ENCODE measurements at regions not wholly inside any gene's neighbourhood (a gene's known extent, or its start where the extent isn't known, plus 50 kb on each side); places are given as distances from the start of the nearest gene placed in this dataset.

DNA sequence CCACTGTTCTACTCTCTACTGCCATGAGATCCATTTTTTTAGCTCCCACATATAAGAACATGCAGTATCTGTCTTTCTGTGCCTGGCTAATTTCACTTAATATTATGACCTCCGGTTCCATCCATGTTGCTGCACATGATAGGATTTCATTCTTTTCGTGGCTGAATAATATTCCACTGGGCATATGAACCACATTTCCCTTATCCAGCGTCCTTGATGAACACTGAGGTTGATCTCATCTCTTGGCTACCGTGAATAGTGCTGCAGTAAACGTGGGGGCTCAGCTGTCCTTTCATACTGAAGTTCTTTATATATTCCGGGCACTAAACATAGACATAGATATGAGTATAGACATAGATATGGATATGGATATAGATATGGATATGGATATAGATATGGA, 109.3 kb upstream of the TNRC6C start:
- no peak for FAIRE-seq

DNA sequence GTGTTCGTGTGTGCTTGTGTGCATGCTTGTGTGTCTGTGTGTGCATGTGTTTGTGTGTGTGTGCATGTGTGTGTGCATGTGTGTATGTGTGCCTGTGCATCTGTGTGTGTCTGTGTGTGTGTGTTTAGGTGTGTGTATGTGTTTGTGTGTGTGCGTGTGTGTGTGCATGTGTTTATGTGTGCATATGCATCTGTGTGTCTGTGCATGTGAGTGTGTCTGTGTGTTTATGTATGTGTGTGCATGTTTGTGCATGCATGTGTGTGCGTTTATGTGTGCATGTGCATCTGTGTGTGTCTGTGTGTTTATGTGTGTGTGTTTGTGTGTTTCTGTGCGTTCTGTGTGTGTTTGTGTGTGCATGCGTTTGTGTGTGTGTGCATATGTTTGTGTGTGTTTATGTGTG, 106.6 kb upstream of the TNRC6C start:
- no peak for FAIRE-seq

DNA sequence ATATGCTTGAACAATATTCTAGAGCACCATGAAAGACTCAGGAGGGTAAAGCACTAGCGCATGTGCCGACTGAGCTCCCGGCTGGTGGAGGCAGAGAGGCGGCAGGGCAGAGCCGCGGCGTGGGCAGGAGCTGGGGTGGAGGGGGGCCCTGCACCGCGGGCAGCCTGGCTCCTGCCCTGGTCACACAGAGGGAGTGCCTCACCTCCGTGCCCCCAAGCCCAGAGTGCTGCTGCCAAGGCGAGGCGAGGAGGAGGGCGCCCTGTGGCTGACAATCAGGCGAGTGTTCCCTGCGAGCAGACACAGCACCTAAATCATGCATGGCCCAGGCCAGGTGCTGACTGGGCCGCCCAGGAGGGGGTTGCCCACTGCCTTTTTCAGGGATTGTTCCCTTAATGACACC, 105.8 kb upstream of the TNRC6C start:
- no peak for FAIRE-seq

DNA sequence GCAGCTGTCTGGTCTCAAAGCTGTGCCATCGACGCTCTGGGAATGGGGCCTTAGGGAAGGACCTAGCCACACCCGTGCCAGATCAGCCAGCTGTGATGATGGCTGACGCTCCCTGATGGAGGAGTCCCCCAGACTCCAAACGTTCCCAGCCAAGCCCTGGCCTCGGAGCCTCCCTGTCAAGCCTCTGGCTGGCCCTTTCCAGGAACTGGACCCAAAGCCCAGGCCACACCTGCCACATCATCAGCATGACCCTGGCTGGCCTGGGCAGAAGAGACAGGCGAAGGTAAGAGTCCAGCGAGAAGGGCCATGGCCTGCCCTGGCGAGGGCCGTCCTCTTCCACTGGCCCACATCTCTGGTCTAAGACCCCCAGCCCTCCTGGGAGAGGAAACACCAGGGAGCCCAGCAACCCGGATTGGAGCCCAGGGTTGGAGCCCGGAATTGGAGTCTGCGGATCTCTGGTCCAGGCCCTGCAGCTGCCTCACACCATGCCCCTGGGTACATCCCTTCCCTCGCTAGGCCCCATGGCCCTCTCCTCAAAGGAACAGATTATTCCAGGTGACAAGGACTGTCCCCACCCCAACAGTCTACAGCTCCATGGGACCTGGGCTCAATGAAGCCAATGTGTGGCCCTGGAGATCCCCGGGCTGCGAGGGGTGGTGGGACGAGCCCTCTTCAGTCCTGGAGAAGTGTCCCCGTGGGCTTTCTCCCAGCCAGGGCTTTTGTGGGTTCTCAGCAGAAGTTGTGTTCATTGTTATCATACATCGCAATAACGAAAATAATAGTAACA, 105.1 kb upstream of the TNRC6C start:
- no peak for FAIRE-seq

DNA sequence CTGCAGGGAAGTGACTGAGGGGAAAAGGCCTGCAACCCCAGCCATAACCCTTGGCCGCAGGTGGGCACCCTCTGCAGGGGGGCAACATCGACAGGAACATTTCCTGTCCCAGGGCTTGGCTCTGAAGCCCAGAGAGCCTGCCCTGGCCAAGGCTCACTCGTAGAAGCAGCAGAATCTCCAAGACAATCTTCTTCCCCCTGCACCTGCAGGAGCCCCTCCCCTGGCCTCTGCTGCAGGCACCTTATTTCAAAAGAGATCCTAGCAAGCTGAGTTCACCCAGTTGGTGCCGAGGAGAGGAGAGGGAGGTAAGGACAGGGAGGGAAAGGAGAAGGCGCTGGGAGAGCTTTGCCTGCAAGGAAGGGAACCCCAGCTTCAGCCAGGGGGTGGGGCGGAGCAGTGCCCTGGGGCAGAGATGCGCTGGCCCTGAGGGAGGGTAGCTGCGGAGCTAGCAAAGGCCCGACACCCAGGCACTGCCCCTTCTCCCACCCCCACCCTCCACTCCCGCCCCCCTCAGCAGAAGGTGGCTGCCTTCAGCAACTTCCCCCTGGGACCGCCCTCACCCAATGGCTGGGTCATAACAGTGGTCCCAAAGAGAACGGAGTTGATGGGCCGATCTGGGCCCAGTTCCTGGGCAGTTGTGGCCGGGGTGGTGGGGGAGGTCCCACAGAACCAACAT, 104.3 kb upstream of the TNRC6C start:
- no peak for FAIRE-seq

DNA sequence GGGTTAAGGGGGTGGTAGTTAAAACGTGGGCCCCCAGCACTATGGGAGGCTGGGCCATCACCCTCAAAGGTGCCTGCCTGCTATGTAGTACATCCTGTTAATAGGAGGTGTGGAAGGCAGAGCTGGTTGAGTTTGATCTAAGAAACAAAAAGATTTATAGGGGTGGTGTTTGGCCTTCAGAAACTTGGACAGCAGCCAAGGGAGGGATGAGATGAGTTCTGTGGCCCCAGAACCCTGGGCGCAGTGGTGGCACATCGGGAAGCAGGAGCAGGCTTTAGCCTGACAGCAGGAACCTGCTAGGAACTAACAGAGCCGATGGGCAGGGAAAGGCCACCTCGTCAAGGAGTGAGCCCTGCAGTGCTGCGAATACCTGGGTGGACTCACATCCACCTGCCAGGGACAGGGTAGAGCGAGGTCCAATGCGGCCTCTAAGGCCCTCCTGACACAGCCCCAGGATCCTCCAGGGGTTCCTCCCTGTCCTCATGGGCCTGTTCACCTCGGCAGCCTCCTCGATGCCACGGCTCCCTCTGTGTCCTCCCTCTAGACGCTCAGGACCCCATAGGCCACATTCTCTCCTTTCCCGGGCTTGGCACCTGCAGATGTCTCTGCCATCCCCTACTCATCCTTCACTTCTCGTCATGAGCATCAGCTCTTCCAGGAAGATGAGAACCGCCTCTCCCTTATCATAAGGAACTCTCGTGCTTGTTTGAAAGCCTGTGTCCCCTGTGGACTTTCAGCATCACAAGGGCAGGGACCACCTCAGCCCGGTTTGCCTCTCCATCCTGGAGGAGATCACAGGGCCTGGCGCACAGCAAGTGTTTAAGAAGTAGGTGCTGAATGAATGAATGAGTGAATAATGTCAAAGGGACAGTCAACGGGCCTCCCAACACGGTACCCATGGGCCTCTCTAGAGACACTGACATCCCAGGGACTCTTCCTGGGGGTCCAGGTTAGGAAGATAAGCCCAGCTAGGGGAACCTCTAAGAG, 103.5 kb upstream of the TNRC6C start:
- FAIRE-seq: no peak

DNA sequence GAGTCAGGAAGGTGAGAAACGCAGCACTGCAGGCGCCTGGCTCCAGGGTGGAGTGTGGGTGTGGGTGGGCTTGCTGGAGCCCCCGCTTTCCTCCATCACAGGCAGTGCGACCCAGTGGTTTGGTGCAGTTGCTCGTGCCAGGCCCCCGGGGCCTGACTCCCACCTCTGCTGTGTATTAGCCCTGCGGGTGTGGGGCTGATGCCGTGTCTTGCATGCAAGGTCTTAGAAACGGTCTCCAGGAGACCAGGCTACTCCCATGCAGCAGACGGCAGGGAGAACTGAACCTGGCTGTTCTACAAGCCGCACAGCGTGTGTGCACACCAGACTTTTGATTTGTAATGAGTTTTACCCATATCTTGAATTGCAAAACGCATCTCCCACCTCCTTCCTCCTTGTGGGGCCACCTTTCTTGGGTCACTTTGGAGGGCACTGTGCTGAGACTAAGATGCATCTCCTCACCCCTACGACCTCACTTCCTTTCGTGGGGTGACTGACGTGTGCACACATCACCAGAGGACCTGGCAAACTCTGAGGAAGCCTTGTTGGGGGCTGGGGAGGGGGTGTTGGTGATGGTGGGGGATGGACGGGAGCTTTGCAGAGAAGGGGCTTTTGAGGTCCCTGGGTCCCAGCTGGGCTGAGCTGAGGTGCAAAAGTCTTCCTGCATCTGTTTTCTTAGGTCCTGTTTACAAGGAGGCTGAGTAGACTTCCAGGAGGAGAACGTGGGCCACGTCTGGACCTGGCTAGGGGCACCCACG, 101.8 kb upstream of the TNRC6C start:
- FAIRE-seq: no peak

DNA sequence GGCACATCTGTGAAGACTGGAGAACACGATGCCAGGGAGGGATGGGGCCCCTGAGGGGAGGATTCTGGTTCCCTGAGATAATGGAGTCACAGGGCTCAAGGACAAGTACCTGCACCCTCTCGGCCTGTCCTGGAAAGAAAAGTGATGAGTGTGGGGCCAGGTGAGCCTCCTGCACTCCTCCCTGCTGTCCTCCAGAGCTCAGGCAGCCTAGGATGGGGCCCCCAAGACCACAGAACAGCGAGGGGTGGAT, 101.3 kb upstream of the TNRC6C start:
- FAIRE-seq: no peak

DNA sequence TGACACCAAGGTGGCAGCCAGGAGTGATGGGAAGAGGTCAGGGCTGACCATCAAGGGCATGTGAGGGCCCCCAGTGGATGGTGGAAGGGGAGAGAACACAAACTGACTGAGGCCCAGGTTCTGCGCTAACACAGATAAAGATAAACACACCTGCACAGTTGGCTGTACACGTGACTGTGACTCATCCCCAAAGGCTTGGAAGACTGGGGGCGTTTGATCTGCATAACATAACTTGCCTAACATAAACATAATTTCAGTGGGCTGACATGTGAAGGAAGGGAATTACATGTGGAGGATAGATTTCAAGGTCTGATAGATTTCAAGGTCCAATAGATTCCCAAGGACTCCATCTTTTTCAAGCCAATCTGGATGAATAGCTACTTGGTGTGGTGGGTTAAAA, 100.9 kb upstream of the TNRC6C start:
- no peak for FAIRE-seq

DNA sequence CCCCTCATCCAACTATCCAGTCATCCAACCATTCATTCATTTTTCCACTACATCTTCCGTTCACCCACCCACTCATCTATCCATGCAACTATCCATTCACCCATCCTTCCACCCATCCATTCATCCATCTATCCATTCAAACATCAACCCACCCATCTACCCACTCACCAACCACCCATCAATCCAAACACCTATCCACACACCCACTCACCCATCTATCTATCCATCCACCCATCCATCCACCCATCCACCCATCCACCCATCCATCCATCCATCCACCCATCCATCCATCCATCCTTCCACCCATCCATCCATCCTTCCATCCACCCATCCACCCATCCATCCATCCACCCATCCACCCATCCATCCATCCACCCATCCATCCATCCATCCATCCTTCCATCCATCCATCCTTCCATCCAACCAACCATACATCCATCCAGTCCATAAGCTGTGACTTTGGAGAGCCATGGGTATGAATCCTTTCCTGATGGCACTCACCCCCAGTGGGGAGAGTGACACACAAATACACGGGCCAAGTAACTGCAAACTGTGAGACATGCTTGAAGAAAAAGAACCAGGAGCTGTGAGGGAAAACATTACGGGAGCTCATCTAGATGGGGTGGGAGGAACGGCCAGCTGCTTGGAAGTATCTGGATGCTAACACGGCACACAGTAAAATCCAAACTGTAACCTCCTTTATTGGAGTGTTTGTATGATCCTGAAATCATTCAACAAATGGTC, 100.0 kb upstream of the TNRC6C start:
- FAIRE-seq: no peak

DNA sequence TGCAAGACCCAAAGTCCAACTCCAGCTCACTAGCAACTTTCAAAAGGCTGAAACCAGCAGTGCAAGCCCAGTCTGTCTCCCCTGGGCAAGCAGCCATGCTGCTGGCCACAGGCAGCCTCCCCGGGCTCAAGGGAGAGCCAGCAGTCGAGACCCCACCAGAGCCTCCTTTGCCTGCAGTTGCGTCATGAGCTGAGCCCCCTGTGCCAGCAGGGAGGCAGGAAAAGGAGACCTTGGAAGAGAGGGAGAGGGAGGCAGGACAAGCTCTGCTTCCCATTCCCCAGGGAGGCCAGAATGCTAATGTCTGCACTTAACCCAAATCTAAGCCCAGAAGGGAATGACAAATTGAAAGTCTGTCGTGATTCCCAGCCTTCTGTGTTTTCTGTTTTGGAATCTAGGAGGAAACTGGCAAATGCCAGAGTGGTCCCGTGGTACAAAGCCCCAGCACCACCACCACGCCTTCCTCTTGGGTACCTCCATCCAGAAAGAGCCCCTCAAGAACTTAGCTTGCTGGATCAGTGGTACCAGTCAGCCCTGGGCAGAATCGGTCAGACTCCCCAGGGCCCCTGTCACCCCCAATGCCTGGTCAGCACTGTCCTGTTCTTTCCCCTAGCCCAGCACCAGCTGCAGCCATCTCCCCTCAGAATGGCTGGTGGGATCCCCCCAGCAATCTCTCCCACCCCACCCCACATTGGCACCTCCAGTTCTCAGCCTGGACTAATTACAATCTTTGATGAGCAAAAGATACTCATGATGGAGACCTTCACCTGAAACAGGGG, 99.3 kb upstream of the TNRC6C start:
- FAIRE-seq: no peak

DNA sequence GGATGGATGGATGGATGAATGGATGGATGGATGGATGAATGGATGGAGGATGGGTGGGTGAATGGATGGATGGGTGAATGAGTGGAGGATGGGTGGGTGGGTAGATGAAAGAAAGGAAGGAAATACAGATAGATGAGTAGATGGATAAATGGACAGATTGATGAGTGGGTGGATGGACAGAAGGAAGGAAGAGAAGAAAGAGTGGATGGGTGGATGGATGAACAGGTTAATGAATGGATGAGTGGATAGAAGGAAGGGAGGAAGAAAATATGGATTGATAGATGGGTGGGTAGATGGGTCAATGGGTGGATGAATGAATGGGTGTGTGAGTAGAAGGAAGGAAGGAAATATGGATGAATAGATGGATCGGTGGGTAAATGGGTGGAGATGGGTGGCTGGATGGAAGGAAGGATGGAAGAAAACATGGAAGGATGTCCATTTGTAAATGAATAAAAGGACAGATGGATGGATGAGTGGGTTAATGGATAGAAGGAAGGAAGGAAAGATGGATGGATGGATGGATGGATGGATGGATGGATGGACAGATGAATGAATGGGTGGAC, 97.3 kb upstream of the TNRC6C start:
- FAIRE-seq: no peak

DNA sequence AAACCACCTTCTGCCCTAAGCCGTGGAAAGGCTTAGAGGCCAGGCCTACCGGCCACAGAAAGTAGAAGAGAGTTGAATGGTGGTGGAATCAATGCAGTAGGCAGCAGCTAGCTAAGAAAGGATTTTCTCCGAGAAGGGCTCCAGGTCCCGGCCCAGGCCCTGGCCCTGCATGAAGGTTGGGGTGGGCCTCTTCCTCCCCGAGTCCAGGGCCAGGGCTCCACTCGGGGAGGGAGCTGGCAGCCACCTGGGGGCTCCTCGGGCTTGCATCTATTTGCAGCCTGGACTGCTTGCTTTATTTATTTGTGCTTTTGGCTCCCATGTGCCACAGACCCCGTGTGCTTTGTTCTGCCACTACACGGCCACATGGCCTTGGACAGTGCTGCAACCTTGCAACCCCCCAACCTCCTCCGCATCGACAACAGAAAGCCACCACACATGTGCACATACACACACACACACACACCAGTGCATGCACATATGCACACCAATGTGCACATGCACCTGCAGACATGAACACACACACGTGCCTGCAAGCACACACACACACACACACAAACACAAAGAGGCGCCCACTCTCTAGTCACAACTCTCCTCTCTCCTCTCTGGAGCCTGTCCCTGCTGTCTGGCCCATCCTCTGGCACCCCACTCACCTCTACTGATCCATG, 96.4 kb upstream of the TNRC6C start:
- no peak for FAIRE-seq

DNA sequence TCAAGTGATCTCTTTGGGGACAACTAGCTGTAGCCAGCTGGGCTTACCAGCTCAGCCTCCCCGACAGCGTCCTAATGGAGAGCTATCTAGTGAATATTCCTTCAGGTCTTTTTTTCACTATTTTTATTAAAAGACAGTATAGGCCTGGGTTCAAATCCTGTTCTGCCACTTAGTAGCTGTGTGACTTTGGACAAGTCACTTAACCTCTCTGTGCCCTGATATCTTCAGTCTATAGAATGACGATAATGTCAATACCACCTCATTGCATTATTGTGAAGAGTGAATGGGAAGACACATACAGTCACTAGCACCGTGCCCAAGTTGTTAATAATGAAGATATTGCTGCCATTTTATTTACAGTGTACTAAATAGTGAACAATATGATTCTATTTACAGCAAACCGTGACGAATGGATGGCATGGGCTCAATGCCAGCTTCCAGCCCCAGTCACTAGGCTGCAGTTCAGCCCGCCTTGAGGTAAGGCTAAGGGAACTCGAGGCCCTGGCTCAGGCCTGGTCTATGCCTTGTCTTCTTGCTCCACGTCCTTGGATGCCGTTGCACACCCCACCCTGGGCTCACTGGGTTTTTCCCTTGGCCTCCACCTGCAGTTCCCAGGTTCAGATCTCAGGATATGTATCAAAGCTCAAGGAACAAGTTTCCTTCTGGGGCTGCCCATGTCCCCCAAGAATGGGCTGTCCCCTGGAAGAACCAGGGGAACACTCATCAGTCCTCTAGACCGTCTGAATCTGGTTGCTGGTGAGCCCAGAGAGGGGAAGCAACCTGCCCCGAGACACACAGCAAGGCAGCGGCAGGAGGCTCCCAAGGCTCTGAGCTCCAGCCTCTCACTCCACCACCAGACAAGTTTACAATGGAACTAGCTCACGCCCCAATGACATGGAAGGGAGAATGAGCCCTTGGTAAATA, 95.4 kb upstream of the TNRC6C start:
- no peak for FAIRE-seq

DNA sequence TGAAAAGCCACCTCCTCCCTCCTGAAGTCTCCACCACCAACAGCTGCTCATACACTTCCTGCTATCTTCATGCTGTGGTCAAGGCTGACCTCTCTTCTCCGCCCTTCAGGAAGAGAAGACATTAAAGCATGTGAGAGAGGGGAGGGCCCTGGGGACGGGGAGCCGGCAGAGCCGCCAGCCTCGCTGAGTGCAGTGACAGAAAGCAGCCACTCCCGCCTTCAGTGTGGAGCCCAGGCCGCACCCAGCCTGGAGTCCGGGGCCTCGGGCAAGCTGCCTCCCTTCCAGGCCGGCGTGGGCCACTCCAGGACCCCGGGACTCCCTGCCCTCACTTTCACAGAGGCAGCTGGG, 94.7 kb upstream of the TNRC6C start:
- FAIRE-seq: no peak

DNA sequence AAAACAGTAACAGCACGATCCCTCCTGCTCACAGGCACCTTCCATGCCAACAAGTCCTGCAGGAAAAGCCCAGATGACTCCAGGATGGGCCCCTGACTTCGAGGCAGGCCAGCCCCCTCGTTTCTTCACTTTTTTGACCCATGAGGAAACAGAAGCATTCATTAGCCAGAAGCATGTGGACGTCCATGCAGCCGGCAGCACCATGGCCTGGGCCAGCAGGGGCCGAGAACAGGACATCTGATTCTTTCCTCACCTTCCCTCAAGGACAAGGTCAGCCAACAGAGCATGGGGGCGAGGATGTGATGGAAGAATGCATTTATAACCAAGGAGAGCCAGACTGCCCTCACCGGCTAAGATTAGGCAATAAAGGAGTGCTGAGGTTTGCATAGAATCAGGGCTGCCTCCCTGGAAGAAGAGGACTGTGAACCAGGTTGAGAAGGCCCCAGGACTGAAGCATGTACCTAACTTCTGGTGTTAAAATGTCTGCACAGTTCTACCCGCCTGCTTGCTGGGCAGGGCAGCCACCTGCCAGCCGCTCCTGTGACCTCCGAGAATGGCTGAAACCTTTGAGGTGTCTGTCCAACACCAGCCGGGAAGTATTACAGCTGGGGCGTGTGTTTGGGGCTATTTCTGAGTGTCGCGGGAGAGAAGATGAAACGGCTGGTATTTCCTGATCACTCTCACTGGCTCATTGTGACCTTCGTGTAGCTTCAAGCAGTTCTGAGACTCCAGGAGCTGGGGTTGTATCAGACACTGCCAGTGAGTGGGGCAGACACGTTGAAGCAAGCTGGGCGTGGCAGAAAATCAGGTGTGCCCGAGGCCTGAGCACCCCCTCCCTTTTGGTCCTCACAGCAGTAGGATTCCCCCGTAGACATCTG, 94.0 kb upstream of the TNRC6C start:
- no peak for FAIRE-seq

DNA sequence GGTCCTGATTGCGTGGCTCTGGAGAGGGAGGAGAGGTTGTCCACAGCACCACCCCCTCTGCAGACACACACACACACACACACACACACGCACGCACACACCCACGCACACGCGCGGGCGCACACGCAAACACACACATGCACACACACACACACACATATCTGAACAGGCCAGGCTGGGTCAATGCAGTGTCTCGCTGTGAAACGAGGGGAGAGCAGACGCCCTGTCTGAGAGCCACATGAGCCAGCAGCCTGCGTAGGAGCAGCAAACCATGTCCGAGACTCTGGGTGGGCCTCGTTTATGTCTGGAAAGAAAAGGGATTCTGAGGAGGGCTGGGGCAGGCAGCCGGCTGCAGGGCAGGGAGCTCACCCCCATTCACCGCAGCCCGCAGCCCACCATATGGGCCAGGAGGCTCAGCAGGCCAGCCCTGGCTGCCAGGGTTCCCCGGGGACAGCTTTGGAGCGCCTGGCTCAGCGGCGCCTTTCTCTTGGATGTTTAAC, 93.3 kb upstream of the TNRC6C start:
- FAIRE-seq: no peak

DNA sequence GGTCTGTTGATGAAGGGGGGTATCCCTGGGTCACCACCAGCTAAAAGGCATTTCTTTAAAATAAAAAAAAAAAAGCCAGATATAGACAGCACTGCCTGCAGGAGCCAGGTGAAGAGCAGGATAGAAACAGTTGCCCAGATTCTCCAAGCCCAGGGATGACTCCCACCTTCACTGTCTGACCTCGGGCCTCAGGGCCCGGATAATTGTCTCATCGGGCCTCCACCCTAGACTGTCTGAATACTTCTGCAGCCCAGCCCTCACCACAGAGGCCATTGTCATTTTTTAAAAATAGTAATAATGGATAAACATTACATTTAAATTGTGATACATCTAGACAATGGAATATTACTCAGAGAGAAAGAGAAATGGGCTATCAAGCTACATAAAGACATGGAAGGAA, 92.8 kb upstream of the TNRC6C start:
- FAIRE-seq: no peak

Data from islet of Langerhans (tissue), 1 donor.